GM21529 (cell line): ENCODE measurements at regions not wholly inside any gene's neighbourhood (a gene's known extent, or its start where the extent isn't known, plus 50 kb on each side); places are given as distances from the start of the nearest gene placed in this dataset.

Source experiments
- ATAC-seq: cut with Tn5 transposase; IDR thresholded peaks from one replicate; pipeline ENCODE4 v1.9.1; 2021; ENCODE audit not compliant: unreplicated experiment

DNA sequence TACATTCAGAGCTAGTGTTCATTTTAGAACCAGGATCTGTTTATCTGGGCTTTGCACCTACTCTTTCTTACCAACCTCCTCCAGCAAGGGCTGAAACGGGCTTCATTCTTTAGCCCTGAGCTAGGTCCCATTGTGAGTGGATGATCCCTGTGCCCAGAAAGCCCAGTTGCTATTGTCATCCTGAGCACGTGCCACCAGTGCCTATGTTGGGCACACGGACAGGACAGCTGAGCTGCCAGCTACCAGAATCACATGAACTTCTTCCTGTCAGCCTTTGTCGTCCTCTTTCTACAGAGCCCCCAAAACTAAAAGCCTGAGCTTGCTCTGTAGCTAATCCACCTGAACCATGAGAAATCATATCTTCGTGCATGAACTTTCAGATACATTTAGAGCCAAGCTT is 74.4 kb upstream of the NTM start:
- ATAC-seq = no peak

DNA sequence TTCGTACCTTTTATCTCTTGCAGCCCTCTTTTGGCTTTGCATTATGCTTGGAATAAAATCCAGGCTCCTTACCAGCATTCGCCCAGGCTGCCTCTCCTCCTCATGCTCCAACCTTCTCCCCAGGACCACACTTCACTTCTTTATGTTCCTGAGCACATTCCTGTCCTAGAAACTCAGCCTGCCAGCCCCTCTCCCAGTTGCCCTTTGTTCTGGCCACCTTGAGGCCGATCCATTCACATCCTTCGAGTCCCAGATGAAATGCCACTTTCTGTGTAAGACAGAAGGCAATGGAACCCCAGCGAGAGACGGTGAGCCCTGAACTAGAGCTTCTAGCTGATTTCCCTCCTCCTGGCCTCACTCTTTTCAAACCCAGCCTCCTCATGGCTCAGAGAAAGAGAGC is 73.0 kb upstream of the NTM start:
- ATAC-seq = no peak

DNA sequence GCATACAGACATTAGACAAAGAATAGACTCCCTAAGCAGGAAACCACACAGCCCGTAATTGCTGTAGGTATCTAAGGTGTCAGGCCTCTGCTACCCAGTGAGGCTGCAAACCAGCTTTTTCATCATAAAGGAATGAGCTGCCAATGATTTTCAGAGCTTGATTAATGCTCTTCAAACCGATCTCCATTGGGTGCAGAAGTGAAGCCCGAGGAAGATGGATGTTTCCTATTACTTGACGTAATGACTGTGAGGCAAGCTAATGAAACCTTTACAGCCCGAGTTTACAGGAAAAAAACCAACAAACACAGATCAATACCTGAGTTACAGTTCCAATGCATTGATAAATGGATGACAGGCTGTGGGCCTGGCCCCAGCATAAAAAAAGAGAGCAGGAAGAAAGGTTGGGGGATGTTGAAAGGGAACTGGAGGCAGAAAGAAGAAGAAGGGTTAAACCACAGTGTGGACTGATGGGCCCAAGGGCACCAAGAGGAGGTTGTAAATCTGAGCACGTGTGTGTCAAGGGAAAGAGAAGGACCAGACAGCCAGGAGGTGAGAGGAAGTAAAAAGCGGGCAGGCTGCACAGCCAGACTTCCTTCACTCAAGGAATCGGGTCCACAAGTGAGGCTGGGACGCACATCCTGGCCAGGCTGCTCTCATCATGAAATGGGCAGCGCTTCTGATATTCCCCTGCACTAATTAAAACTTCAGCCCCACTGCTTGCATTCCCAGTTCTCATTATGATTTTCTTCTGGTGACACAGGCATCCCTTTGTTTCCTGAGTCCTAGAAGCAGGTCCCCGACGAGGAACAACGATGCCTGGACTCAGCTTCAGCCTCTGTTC is 70.6 kb upstream of the NTM start:
- ATAC-seq = no peak

DNA sequence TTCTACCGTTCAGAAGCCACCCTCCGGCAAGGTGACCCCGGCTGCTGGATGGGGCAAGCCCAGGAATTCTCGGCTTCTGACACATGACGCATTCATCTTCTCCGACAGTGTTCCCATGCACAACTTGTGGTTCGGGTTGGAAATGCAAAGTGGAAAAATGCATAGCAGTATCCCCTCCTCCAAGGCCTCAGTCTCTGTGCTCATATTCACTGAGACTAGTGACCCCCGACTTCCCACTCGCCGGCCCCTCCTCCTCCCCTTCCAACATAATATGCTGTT is 70.0 kb upstream of the NTM start:
- ATAC-seq = no peak

DNA sequence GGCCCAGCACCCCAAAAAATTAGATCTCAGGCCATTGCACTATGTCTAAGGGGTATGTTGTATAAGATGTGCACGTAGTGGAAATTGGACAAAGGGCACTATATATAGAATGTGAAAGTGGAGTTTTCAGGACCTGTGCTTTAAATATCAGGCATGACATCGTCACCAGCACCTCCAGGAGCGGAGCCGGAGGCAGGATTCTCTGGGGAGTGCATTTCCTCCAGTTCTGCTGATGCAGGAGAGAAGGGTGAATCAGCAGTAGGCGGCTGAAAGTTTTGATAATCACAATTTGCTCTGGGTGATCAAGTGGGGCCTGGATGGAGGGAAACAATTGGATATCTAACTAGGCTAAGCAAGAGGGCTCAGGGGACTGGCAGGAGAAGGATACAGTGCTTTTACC is 69.1 kb upstream of the NTM start:
- ATAC-seq = no peak

DNA sequence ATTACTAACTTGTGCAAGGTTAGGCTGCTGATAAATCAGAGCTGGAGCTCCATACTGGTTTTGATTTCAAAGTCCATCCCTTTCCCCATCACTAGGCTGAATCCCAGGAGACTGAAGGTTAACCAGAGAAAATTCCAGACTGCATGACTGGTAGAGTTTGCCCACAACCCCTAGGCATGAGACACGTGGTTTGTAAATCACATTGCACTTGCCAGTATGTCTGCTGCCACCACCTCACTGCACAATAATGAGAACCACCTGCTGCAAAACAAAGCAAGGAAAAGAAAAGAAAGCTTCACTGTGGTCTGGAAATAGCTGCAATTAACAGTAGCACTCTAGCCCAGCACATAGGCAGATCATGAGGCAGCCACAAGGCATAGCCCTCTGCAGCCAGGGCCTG is 67.6 kb upstream of the NTM start:
- ATAC-seq = no peak

DNA sequence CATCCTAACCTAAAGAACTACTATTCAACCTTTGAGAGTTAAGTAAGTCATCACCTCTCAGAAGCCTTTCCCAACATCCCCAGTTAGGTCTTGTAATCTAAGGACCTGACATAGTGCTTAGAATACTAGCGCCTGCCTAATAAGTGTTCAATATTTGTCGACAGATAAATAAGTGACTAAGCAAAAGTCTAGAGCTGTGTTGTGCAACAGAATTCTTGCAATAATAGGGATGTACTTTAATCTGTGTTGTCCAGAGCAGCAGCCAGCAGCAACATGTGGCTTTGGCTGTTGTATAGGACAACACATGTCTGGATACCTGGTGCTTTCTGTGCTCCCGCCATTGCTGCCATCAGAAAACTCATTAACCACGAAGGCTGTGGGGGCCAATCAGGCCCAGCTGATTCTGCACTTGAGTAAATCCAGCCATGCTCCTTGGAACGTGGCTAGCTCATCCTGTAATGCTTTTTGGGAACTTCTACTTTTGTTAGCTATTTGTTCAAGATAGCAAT is 66.8 kb upstream of the NTM start:
- no peak for ATAC-seq

DNA sequence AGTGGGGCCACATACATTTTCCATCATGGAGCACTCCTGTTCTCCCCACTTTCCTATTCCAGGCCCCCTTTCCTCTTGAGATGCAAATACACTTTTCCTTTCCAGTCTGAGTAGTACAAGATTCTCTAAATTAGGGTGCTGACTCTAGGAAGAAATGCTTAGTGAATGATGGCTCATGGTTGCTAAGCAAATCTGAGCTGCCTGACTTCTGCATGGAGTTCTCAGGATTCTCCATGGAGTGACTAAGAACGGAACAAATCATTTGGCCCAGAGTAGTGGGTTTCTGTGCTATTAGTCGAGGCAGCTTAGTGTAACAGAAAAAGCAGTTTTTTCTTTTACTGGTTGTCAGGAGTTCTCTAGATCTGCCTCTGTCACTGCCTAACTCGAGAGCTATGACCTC is 65.4 kb upstream of the NTM start:
- ATAC-seq = no peak

DNA sequence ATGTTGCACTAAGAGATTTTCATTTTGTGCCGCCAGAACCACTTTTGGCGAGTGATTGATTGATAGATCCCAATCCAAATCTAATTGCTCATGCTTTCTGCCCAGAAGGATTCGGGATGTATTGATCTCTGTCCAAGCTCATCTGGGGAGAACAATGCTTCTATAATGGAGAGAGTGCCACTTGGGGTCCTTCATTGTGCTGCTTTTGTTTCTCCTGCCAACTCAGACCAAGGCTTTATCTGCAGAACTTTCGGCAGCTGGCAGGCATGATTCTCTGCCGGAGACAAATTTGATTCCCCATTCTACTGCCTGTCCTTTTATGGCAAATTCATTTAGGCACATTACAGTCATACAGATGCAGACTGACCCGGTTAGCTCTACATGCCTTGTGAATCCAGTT is 62.9 kb upstream of the NTM start:
- ATAC-seq = no peak

DNA sequence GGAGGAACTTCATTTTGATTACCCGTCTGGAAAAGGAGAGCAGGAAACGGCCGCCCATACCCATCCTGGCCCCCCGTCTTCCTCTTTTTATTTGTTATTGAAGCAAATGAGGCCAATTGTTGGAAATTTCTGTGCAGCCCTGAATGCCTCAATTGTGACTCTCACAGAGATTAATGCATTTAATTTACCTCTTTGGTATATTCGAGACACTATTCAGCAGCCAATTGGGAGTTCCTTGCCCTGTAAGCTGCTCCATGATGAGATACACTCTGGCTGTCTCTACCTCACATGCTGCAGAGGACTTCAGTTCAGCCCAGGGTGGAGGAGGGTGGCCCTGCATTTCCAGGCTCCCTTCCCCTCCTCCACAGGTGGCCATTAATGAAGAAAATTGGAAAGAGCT is 60.6 kb upstream of the NTM start:
- ATAC-seq = no peak

DNA sequence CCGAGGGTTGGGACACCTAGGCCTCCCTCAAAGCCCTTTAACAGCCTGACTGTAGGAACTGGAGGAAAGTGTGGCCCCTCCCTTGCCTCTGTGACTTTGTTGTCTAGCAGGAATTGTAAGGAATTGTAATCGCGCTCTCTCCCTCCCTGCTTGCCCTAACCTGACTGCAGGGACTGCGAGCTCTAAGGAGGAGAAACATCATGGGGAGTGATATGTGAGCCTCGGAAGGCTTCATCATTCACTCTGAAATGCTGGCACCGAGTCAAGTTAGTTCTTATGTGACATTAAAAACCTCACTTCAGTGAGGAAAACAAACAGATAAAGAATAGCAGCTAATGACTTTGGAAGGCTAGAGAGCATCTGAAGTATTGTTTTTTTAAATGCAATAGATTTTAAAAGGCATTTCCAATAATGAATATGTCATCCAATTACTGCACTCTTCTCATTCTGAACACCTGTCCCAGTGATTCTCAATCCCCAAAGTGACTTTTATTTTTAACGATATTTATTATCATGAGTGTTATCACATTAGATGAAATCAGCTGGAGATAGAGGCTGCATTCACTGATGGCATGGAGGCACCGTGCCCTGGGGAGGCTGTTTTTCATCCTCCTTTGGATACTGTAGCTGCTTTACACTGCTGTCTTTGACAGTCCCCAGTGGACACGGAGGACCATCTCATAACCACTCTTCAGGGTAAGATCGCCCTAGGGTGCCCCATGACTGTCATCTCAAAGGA is 58.5 kb upstream of the NTM start:
- no peak for ATAC-seq
